Endothelial cell of umbilical vein (primary cell): ENCODE measurements at regions not wholly inside any gene's neighbourhood (a gene's known extent, or its start where the extent isn't known, plus 50 kb on each side); places are given as distances from the start of the nearest gene placed in this dataset.

Experiments
- BruUV-seq: library from RNA; stranded (reverse); fragments of 400-500 nt; replicated peaks from 2 replicates; lab custom pipeline; 2021; lab: Mats Ljungman, UMichigan
- CTCF ChIA-PET: fragments of 300-600, 350-600 bp; sonication (Branson Sonifier 250); formaldehyde crosslinking; loops from one replicate; lab custom pipeline; 2021; ENCODE audit warnings: antibody characterized with exemption, inconsistent platforms; lab: Charles Lee
- POLR2A ChIA-PET: fragments of 300-600, 350-600 bp; sonication (Branson Sonifier 250); formaldehyde crosslinking; loops from one replicate; lab custom pipeline; 2021; ENCODE audit warnings: antibody characterized with exemption, inconsistent platforms; lab: Charles Lee
- DNase-seq: peaks from one replicate; pipeline ENCODE4 v3.0.0-alpha.2; 2011; ENCODE audit warnings: low read depth, low spot score
- FAIRE-seq: peaks from 2 replicates; lab custom pipeline; 2011; peaks lifted over from hg19 to GRCh38; lab: Jason Lieb, UNC
- H2AFZ ChIP-seq: 2 replicates; pipeline ENCODE4 v1.6.0; 2012; ENCODE audit warnings: low read depth, low read length, control low read depth, inconsistent platforms
- H3K27ac ChIP-seq: 2 replicates; pipeline ENCODE4 v1.5.1; 2011; ENCODE audit warnings: low read depth, mild to moderate bottlenecking, control low read depth, low read length, moderate library complexity; ENCODE audit not compliant: insufficient read depth
- H3K27me3 ChIP-seq, 2 experiments: 2 replicates each; pipeline versions ENCODE4 v1.6.0 to v1.6.1; 2011; ENCODE audit warnings: low read length in 2 of 2, mixed read lengths in 1 of 2; ENCODE audit not compliant: control insufficient read depth in 2 of 2, insufficient read depth in 2 of 2
- H3K36me3 ChIP-seq, 2 experiments: 2 replicates in 1 of 2; 3 replicates in 1 of 2; pipeline ENCODE4 v1.5.1; 2011; ENCODE audit warnings: low read length in 2 of 2, mild to moderate bottlenecking in 1 of 2, moderate library complexity in 1 of 2; ENCODE audit not compliant: control insufficient read depth in 2 of 2, insufficient read depth in 2 of 2; ENCODE audit errors: extremely low read depth in 1 of 2
- H3K4me1 ChIP-seq: 3 replicates; pipeline ENCODE4 v1.5.1; 2011; ENCODE audit warnings: mild to moderate bottlenecking, low read length; ENCODE audit not compliant: control insufficient read depth, insufficient read depth; ENCODE audit errors: extremely low read depth
- H3K4me2 ChIP-seq: 2 replicates; pipeline ENCODE4 v1.6.1; 2011; ENCODE audit warnings: low read length, control low read depth, mixed read lengths; ENCODE audit not compliant: insufficient read depth
- H3K4me3 ChIP-seq, 3 experiments: fragments of 200-600 bp in 1 of 3; sonication (generic), shearing (Covaris generic) in 1 of 3; replicated peaks in 1 of 3; 2 replicates each; pipeline ENCODE4 v1.5.1; 2011 to 2016; ENCODE audit warnings: control low read depth in 3 of 3, low read length in 3 of 3, mild to moderate bottlenecking in 2 of 3, inconsistent platforms in 1 of 3, low read depth in 1 of 3, moderate library complexity in 1 of 3; ENCODE audit not compliant: insufficient read depth in 1 of 3
- H3K79me2 ChIP-seq: 2 replicates; pipeline ENCODE4 v1.6.0; 2012; ENCODE audit warnings: low read length, inconsistent platforms; ENCODE audit not compliant: control insufficient read depth, insufficient read depth
- H3K9ac ChIP-seq: replicated peaks from 2 replicates; pipeline ENCODE3; 2011; ENCODE audit warnings: low read length, control low read depth; ENCODE audit not compliant: insufficient read depth; ENCODE audit errors: extremely low read depth
- H3K9me1 ChIP-seq: replicated peaks from 3 replicates; pipeline ENCODE4 v1.6.0; 2011; ENCODE audit warnings: mild to moderate bottlenecking, low read length; ENCODE audit not compliant: control insufficient read depth, insufficient read depth; ENCODE audit errors: extremely low read depth
- H3K9me3 ChIP-seq: replicated peaks from 2 replicates; pipeline ENCODE4 v1.5.1; 2012; ENCODE audit warnings: low read length, inconsistent platforms; ENCODE audit not compliant: control insufficient read depth, insufficient read depth
- H4K20me1 ChIP-seq: replicated peaks from 2 replicates; pipeline ENCODE3; 2011; ENCODE audit warnings: mild to moderate bottlenecking, low read length; ENCODE audit not compliant: control insufficient read depth, insufficient read depth; ENCODE audit errors: extremely low read depth
- EZH2 ChIP-seq: IDR thresholded peaks from 2 replicates; pipeline ENCODE4 v1.6.1; 2012; ENCODE audit warnings: borderline replicate concordance, low read depth, mild to moderate bottlenecking, moderate library complexity, low read length, inconsistent platforms; ENCODE audit not compliant: severe bottlenecking
- FOS ChIP-seq: IDR thresholded peaks from 2 replicates; pipeline ENCODE4 v1.6.1; 2011; ENCODE audit warnings: mild to moderate bottlenecking, low read length, moderate library complexity, borderline replicate concordance; ENCODE audit not compliant: insufficient read depth
- GATA2 ChIP-seq: IDR thresholded peaks from 2 replicates; pipeline ENCODE4 v1.7.0; 2011; ENCODE audit warnings: low read depth, mild to moderate bottlenecking, moderate library complexity, mixed read lengths, low read length; ENCODE audit not compliant: insufficient read length, insufficient read depth
- JUN ChIP-seq: IDR thresholded peaks from 2 replicates; pipeline ENCODE4 v1.6.1; 2011; ENCODE audit warnings: borderline replicate concordance, low read depth; ENCODE audit not compliant: insufficient read length, insufficient read depth
- MYC ChIP-seq: IDR thresholded peaks from one replicate; pipeline ENCODE4 v1.6.1; 2011; ENCODE audit warnings: mild to moderate bottlenecking, low read depth, low read length
- POLR2A ChIP-seq: IDR thresholded peaks from 2 replicates; pipeline ENCODE4 v1.6.1; 2012; ENCODE audit warnings: low read depth, mild to moderate bottlenecking, control low read depth, low read length
- POLR2AphosphoS5 ChIP-seq: IDR thresholded peaks from 2 replicates; pipeline ENCODE4 v1.6.1; 2012; ENCODE audit warnings: low read depth, mild to moderate bottlenecking, control low read depth, low read length, moderate library complexity; ENCODE audit not compliant: insufficient read depth
- dilution Hi-C: fragments of 300-500 bp; cut with MboI; formaldehyde crosslinking; loops from one replicate; pipeline ENCODE4 v1.15.0; 2019; ENCODE audit warnings: low sequenced_read_pairs; ENCODE audit not compliant: extremely low pct_ligation_motif_present
- intact Hi-C: fragments of 100-400 bp; cut with micrococcal nuclease; formaldehyde crosslinking; loops from one replicate; pipeline ENCODE4 v1.10.0; 2022
- TF ChIP-seq, protein P1 (sequence below), 2 donors: IDR thresholded peaks; 1 replicate in 1 of 2; 2 replicates in 1 of 2; pipeline ENCODE4 v1.5.1; 2011; ENCODE audit warnings: low read length in 2 of 2, mild to moderate bottlenecking in 2 of 2, moderate library complexity in 2 of 2, control low read depth in 1 of 2, inconsistent platforms in 1 of 2, low read depth in 1 of 2; ENCODE audit not compliant: insufficient read depth in 1 of 2; ENCODE audit errors: extremely low read depth in 1 of 2
- TF ChIP-seq, protein P2 (sequence below): IDR thresholded peaks from 2 replicates; pipeline ENCODE4 v1.6.1; 2011; ENCODE audit not compliant: insufficient read depth, insufficient read length

DNA sequence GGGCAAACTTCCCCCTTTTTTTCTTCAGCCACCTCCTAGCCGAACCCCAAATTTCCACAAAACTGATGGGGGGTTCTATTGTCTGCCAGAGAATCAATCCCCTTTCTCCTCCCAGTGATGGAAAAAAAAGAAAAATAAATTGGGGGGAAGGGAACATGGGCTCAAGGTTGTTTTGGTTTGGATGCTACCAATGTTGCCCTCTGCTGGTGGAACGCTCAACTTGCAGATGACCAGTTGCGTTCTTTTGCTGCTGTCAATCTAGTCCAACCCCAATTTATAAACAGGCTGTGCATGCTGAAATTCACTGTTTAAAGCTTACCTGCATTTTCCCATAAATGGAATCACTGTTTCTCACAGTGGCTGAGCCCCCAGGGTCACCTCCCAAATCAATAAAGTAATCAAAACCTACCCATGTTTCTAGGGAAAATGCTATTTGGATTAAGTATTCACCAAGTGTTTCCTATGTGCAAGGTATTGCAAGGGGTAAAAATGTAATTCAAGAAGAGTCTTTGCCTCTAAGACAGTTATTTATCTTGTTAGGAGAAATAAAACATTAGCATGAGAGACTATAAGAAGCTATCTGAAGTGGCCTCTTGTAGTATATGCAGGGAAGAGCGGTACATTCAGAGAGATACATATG is 116.7 kb upstream of the TMEM164 start:
- no peaks in the 10 kb centered on the region for H3K9me1 ChIP-seq
- TF ChIP-seq, protein P1, sequence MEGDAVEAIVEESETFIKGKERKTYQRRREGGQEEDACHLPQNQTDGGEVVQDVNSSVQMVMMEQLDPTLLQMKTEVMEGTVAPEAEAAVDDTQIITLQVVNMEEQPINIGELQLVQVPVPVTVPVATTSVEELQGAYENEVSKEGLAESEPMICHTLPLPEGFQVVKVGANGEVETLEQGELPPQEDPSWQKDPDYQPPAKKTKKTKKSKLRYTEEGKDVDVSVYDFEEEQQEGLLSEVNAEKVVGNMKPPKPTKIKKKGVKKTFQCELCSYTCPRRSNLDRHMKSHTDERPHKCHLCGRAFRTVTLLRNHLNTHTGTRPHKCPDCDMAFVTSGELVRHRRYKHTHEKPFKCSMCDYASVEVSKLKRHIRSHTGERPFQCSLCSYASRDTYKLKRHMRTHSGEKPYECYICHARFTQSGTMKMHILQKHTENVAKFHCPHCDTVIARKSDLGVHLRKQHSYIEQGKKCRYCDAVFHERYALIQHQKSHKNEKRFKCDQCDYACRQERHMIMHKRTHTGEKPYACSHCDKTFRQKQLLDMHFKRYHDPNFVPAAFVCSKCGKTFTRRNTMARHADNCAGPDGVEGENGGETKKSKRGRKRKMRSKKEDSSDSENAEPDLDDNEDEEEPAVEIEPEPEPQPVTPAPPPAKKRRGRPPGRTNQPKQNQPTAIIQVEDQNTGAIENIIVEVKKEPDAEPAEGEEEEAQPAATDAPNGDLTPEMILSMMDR (IDR thresholded peaks at IDR 0.05; ENCODE audit: extremely low read depth in 1 of 2, insufficient read depth in 1 of 2, low read depth in 1 of 2, low read length in 2 of 2), result peak; percentile 54 to 69
- no peak for TF ChIP-seq POLR2A
- no peak overlapping the region for H3K27ac ChIP-seq
- no peaks in the 10 kb centered on the region for H3K9me3 ChIP-seq
- dilution Hi-C loops (no loop called here), intact Hi-C loops (loop anchor here (1.0 to 5.0 kb wide), 4 partner anchors 29 to 401 kb away; partner anchors contain the start of gene KCNE5)
- H4K20me1 ChIP-seq, result no peaks in the 10 kb centered on the region
- no peak overlapping the region for H3K4me3 ChIP-seq
- no peak overlapping the region for H2AFZ ChIP-seq
- H3K27me3 ChIP-seq, result no peaks in the 10 kb centered on the region
- no peaks in the 10 kb centered on the region for H3K79me2 ChIP-seq
- BruUV-seq, result no TSS peak
- H3K4me2 ChIP-seq, result no peak overlapping the region
- peak; percentile 81 for FAIRE-seq
- no peaks in the 10 kb centered on the region for H3K4me1 ChIP-seq
- POLR2A ChIA-PET, result no interaction called here
- H3K9ac ChIP-seq, result no peak overlapping the region
- DNase-seq, result peak; percentile 48
- no peaks in the 10 kb centered on the region for H3K36me3 ChIP-seq
- CTCF ChIA-PET, result interaction anchor here (1.1 to 4.2 kb wide), 6 partner anchors 8 to 401 kb away, joined by 3 to 59 read pairs (median 9); no protein-coding TSS in a partner anchor

DNA sequence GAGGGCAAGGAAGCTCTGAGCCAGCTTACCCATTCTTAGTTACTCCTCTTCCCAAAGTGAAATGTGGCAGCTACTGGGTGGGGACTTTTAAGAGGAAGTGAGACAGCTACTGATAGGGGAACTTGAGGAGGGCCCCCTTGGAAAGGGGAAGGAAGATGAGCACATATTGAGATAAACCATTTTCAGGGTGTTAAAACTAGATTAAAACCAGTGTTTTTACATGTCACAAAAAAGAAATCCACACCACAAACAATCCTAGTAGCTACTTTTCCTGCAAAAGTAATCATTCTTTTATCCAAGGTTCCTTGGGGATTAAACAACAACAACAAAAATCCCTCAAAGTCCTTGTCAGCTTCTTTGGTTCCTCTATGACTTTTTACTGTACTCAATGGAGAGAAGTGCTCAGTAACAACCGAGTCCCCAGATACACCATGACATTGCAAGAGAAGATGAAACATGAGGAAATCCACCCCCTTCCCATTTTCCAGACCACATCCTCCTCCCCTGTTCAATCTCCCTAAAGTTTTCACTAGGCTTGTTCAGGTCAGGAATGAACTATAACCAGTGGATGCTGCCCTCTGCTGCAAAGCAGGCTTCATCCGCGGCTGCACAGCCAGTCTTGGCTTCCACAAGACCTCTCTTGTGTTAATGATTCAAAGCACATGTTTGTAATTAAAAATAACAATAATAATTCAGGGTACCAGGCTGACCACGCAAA is 113.5 kb upstream of the TMEM164 start:
- intact Hi-C loops (loop anchor here (5.0 kb wide), 1 partner anchor 262 kb away; the partner anchor contains the start of gene KCNE5), dilution Hi-C loops (no loop called here)
- no peaks in the 10 kb centered on the region for H3K36me3 ChIP-seq
- H3K4me2 ChIP-seq, result no peak overlapping the region
- no peaks in the 10 kb centered on the region for H3K4me1 ChIP-seq
- H3K9me1 ChIP-seq, result no peaks in the 10 kb centered on the region
- H3K27me3 ChIP-seq, result no peaks in the 10 kb centered on the region
- H2AFZ ChIP-seq, result no peak overlapping the region
- no TSS peak for BruUV-seq
- H3K27ac ChIP-seq, result no peak overlapping the region
- ChIA-PET CTCF (interaction anchor here (0.5 to 4.2 kb wide), 6 partner anchors 32 to 1190 kb away, joined by 3 to 59 read pairs (median 8); no protein-coding TSS in a partner anchor), POLR2A (no interaction called here)
- no peak overlapping the region for H3K4me3 ChIP-seq
- TF ChIP-seq JUN (no peak), GATA2 (no peak), POLR2AphosphoS5 (no peak), EZH2 (no peak), FOS (no peak), MYC (no peak), POLR2A (no peak)
- TF ChIP-seq, protein P1 (IDR thresholded peaks at IDR 0.05; ENCODE audit: extremely low read depth in 1 of 2, insufficient read depth in 1 of 2, low read depth in 1 of 2, low read length in 2 of 2), result no peak
- TF ChIP-seq, protein P2, sequence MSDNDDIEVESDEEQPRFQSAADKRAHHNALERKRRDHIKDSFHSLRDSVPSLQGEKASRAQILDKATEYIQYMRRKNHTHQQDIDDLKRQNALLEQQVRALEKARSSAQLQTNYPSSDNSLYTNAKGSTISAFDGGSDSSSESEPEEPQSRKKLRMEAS, result no peak
- no peak for DNase-seq
- H3K9ac ChIP-seq, result no peak overlapping the region
- H4K20me1 ChIP-seq, result no peaks in the 10 kb centered on the region
- no peak for FAIRE-seq
- no peaks in the 10 kb centered on the region for H3K9me3 ChIP-seq
- no peaks in the 10 kb centered on the region for H3K79me2 ChIP-seq
